ENCODE measurements at regions not wholly inside any gene's neighbourhood (a gene's known extent, or its start where the extent isn't known, plus 50 kb on each side); places are given as distances from the start of the nearest gene placed in this dataset.

- Histone ChIP-seq H3K27ac (ENCODE audit: low read depth in 2 of 2, low read length in 2 of 2) (no peak overlapping the region), H3K9me3 (ENCODE audit: control insufficient read depth in 2 of 2, low read length in 2 of 2) (no peaks in the 10 kb centered on the region), H3K27me3 (ENCODE audit: control insufficient read depth in 2 of 2, insufficient read depth in 2 of 2, low read length in 2 of 2) (no peaks in the 10 kb centered on the region), H3K36me3 (ENCODE audit: control insufficient read depth in 2 of 2, insufficient read depth in 2 of 2, low read length in 2 of 2) (no peaks in the 10 kb centered on the region), H3K4me3 (ENCODE audit: low read length in 2 of 2) (no peak overlapping the region), H3K9ac (ENCODE audit: low read depth in 1 of 2, low read length in 2 of 2) (no peak overlapping the region), H3K4me1 (ENCODE audit: control insufficient read depth in 2 of 2, insufficient read depth in 2 of 2, low read length in 2 of 2) (no peaks in the 10 kb centered on the region)
Observed at GRCh38 chr5:124089578-124089977, 577.6 kb downstream of the CSNK1G3 start.

- H3K4me1 ChIP-seq (ENCODE audit: control insufficient read depth in 2 of 2, insufficient read depth in 2 of 2, low read length in 2 of 2), result no peaks in the 10 kb centered on the region
- no peak overlapping the region for H3K27ac ChIP-seq (ENCODE audit: low read depth in 2 of 2, low read length in 2 of 2)
- H3K9me3 ChIP-seq (ENCODE audit: control insufficient read depth in 2 of 2, low read length in 2 of 2), result no peaks in the 10 kb centered on the region
- H3K36me3 ChIP-seq (ENCODE audit: control insufficient read depth in 2 of 2, insufficient read depth in 2 of 2, low read length in 2 of 2), result no peaks in the 10 kb centered on the region
- no peaks in the 10 kb centered on the region for H3K27me3 ChIP-seq (ENCODE audit: control insufficient read depth in 2 of 2, insufficient read depth in 2 of 2, low read length in 2 of 2)
- no peak overlapping the region for H3K9ac ChIP-seq (ENCODE audit: low read depth in 1 of 2, low read length in 2 of 2)
- no peak overlapping the region for H3K4me3 ChIP-seq (ENCODE audit: low read length in 2 of 2)
Observed at GRCh38 chr5:124088289-124089032, 576.5 kb downstream of the CSNK1G3 start.

GRCh38 chr5:124087752-124088151 is 575.8 kb downstream of the CSNK1G3 start:
- H3K4me3 ChIP-seq (ENCODE audit: low read length in 2 of 2), result no peak overlapping the region
- H3K9me3 ChIP-seq (ENCODE audit: control insufficient read depth in 2 of 2, low read length in 2 of 2), result no peaks in the 10 kb centered on the region
- no peaks in the 10 kb centered on the region for H3K27me3 ChIP-seq (ENCODE audit: control insufficient read depth in 2 of 2, insufficient read depth in 2 of 2, low read length in 2 of 2)
- H3K4me1 ChIP-seq (ENCODE audit: control insufficient read depth in 2 of 2, insufficient read depth in 2 of 2, low read length in 2 of 2), result no peaks in the 10 kb centered on the region
- no peaks in the 10 kb centered on the region for H3K36me3 ChIP-seq (ENCODE audit: control insufficient read depth in 2 of 2, insufficient read depth in 2 of 2, low read length in 2 of 2)
- H3K27ac ChIP-seq (ENCODE audit: low read depth in 2 of 2, low read length in 2 of 2), result no peak overlapping the region
- no peak overlapping the region for H3K9ac ChIP-seq (ENCODE audit: low read depth in 1 of 2, low read length in 2 of 2)

GRCh38 chr5:124080256-124080655 is 568.3 kb downstream of the CSNK1G3 start:
- H3K27ac ChIP-seq (ENCODE audit: low read depth in 2 of 2, low read length in 2 of 2), result no peak overlapping the region
- no peak overlapping the region for H3K9ac ChIP-seq (ENCODE audit: low read depth in 1 of 2, low read length in 2 of 2)
- H3K4me3 ChIP-seq (ENCODE audit: low read length in 2 of 2), result no peak overlapping the region
- H3K36me3 ChIP-seq (ENCODE audit: control insufficient read depth in 2 of 2, insufficient read depth in 2 of 2, low read length in 2 of 2), result no peaks in the 10 kb centered on the region
- H3K9me3 ChIP-seq (ENCODE audit: control insufficient read depth in 2 of 2, low read length in 2 of 2), result no peaks in the 10 kb centered on the region
- no peaks in the 10 kb centered on the region for H3K27me3 ChIP-seq (ENCODE audit: control insufficient read depth in 2 of 2, insufficient read depth in 2 of 2, low read length in 2 of 2)
- no peaks in the 10 kb centered on the region for H3K4me1 ChIP-seq (ENCODE audit: control insufficient read depth in 2 of 2, insufficient read depth in 2 of 2, low read length in 2 of 2)

- Histone ChIP-seq H3K27ac (ENCODE audit: low read depth in 2 of 2, low read length in 2 of 2) (no peak overlapping the region), H3K9me3 (ENCODE audit: control insufficient read depth in 2 of 2, low read length in 2 of 2) (no peaks in the 10 kb centered on the region), H3K4me3 (ENCODE audit: low read length in 2 of 2) (no peak overlapping the region), H3K4me1 (ENCODE audit: control insufficient read depth in 2 of 2, insufficient read depth in 2 of 2, low read length in 2 of 2) (no peaks in the 10 kb centered on the region), H3K9ac (ENCODE audit: low read depth in 1 of 2, low read length in 2 of 2) (no peak overlapping the region), H3K27me3 (ENCODE audit: control insufficient read depth in 2 of 2, insufficient read depth in 2 of 2, low read length in 2 of 2) (no peaks in the 10 kb centered on the region), H3K36me3 (ENCODE audit: control insufficient read depth in 2 of 2, insufficient read depth in 2 of 2, low read length in 2 of 2) (no peaks in the 10 kb centered on the region)
Observed at GRCh38 chr5:124079062-124079461, 567.1 kb downstream of the CSNK1G3 start.

- Histone ChIP-seq H3K27ac (ENCODE audit: low read depth in 2 of 2, low read length in 2 of 2) (no peak overlapping the region), H3K9me3 (ENCODE audit: control insufficient read depth in 2 of 2, low read length in 2 of 2) (no peaks in the 10 kb centered on the region), H3K27me3 (ENCODE audit: control insufficient read depth in 2 of 2, insufficient read depth in 2 of 2, low read length in 2 of 2) (no peaks in the 10 kb centered on the region), H3K9ac (ENCODE audit: low read depth in 1 of 2, low read length in 2 of 2) (no peak overlapping the region), H3K36me3 (ENCODE audit: control insufficient read depth in 2 of 2, insufficient read depth in 2 of 2, low read length in 2 of 2) (no peaks in the 10 kb centered on the region), H3K4me3 (ENCODE audit: low read length in 2 of 2) (no peak overlapping the region), H3K4me1 (ENCODE audit: control insufficient read depth in 2 of 2, insufficient read depth in 2 of 2, low read length in 2 of 2) (no peaks in the 10 kb centered on the region)
Observed at GRCh38 chr5:124074500-124074899, 562.5 kb downstream of the CSNK1G3 start.

GRCh38 chr5:124072570-124072969 is 560.6 kb downstream of the CSNK1G3 start:
- Histone ChIP-seq H3K9me3 (ENCODE audit: control insufficient read depth in 2 of 2, low read length in 2 of 2) (no peaks in the 10 kb centered on the region), H3K36me3 (ENCODE audit: control insufficient read depth in 2 of 2, insufficient read depth in 2 of 2, low read length in 2 of 2) (no peaks in the 10 kb centered on the region), H3K4me3 (ENCODE audit: low read length in 2 of 2) (no peak overlapping the region), H3K4me1 (ENCODE audit: control insufficient read depth in 2 of 2, insufficient read depth in 2 of 2, low read length in 2 of 2) (no peaks in the 10 kb centered on the region), H3K9ac (ENCODE audit: low read depth in 1 of 2, low read length in 2 of 2) (no peak overlapping the region), H3K27me3 (ENCODE audit: control insufficient read depth in 2 of 2, insufficient read depth in 2 of 2, low read length in 2 of 2) (no peaks in the 10 kb centered on the region), H3K27ac (ENCODE audit: low read depth in 2 of 2, low read length in 2 of 2) (no peak overlapping the region)

- Histone ChIP-seq H3K4me1 (ENCODE audit: control insufficient read depth in 2 of 2, insufficient read depth in 2 of 2, low read length in 2 of 2) (no peaks in the 10 kb centered on the region), H3K27ac (ENCODE audit: low read depth in 2 of 2, low read length in 2 of 2) (no peak overlapping the region), H3K9me3 (ENCODE audit: control insufficient read depth in 2 of 2, low read length in 2 of 2) (no peaks in the 10 kb centered on the region), H3K36me3 (ENCODE audit: control insufficient read depth in 2 of 2, insufficient read depth in 2 of 2, low read length in 2 of 2) (no peaks in the 10 kb centered on the region), H3K27me3 (ENCODE audit: control insufficient read depth in 2 of 2, insufficient read depth in 2 of 2, low read length in 2 of 2) (no peaks in the 10 kb centered on the region), H3K4me3 (ENCODE audit: low read length in 2 of 2) (no peak overlapping the region), H3K9ac (ENCODE audit: low read depth in 1 of 2, low read length in 2 of 2) (no peak overlapping the region)
Observed at GRCh38 chr5:124071039-124071438, 559.1 kb downstream of the CSNK1G3 start.

- Histone ChIP-seq H3K27ac (ENCODE audit: low read depth in 2 of 2, low read length in 2 of 2) (no peak overlapping the region), H3K27me3 (ENCODE audit: control insufficient read depth in 2 of 2, insufficient read depth in 2 of 2, low read length in 2 of 2) (no peaks in the 10 kb centered on the region), H3K9ac (ENCODE audit: low read depth in 1 of 2, low read length in 2 of 2) (no peak overlapping the region), H3K4me3 (ENCODE audit: low read length in 2 of 2) (no peak overlapping the region), H3K4me1 (ENCODE audit: control insufficient read depth in 2 of 2, insufficient read depth in 2 of 2, low read length in 2 of 2) (no peaks in the 10 kb centered on the region), H3K9me3 (ENCODE audit: control insufficient read depth in 2 of 2, low read length in 2 of 2) (no peaks in the 10 kb centered on the region), H3K36me3 (ENCODE audit: control insufficient read depth in 2 of 2, insufficient read depth in 2 of 2, low read length in 2 of 2) (no peaks in the 10 kb centered on the region)
Observed at GRCh38 chr5:124065508-124065907, 553.5 kb downstream of the CSNK1G3 start.

GRCh38 chr5:124064956-124065355 is 553.0 kb downstream of the CSNK1G3 start:
- Histone ChIP-seq H3K36me3 (ENCODE audit: control insufficient read depth in 2 of 2, insufficient read depth in 2 of 2, low read length in 2 of 2) (no peaks in the 10 kb centered on the region), H3K27ac (ENCODE audit: low read depth in 2 of 2, low read length in 2 of 2) (no peak overlapping the region), H3K4me3 (ENCODE audit: low read length in 2 of 2) (no peak overlapping the region), H3K27me3 (ENCODE audit: control insufficient read depth in 2 of 2, insufficient read depth in 2 of 2, low read length in 2 of 2) (no peaks in the 10 kb centered on the region), H3K9me3 (ENCODE audit: control insufficient read depth in 2 of 2, low read length in 2 of 2) (no peaks in the 10 kb centered on the region), H3K9ac (ENCODE audit: low read depth in 1 of 2, low read length in 2 of 2) (no peak overlapping the region), H3K4me1 (ENCODE audit: control insufficient read depth in 2 of 2, insufficient read depth in 2 of 2, low read length in 2 of 2) (no peaks in the 10 kb centered on the region)

Data from mucosa of rectum (tissue), 2 donors.